Breast epithelium (tissue), 4 donors: ENCODE measurements at regions not wholly inside any gene's neighbourhood (a gene's known extent, or its start where the extent isn't known, plus 50 kb on each side); places are given as distances from the start of the nearest gene placed in this dataset.

Source experiments
- DNase-seq, 2 donors: peaks; one replicate each; pipeline ENCODE4 v3.0.0-alpha.2; 2019; ENCODE audit warnings: low spot score in 2 of 2
- H3K27ac ChIP-seq, 2 donors: fragments of 200-600 bp; sonication (generic) in 1 of 2; one replicate each; pipeline ENCODE4 v1.5.1; 2016 to 2019; ENCODE audit warnings: mild to moderate bottlenecking in 1 of 2
- H3K27me3 ChIP-seq, 2 donors: fragments of 200-600 bp; sonication (generic) in 1 of 2; one replicate each; pipeline versions ENCODE4 v1.5.1 to v1.6.0; 2017 to 2019; ENCODE audit warnings: control low read depth in 1 of 2, mild to moderate bottlenecking in 1 of 2
- H3K36me3 ChIP-seq: fragments of 200-600 bp; one replicate; pipeline ENCODE4 v1.5.1; 2019
- H3K4me1 ChIP-seq, 2 donors: fragments of 200-600 bp; sonication (generic); one replicate each; pipeline ENCODE4 v1.5.1; 2016 to 2019; ENCODE audit warnings: control low read depth in 1 of 2
- H3K4me3 ChIP-seq, 3 donors: fragments of 200-600 bp; sonication (generic); 1 replicate in 2 of 3; 2 replicates in 1 of 3; pipeline ENCODE4 v1.5.1; 2016 to 2019; ENCODE audit warnings: mild to moderate bottlenecking in 3 of 3, moderate library complexity in 2 of 3
- H3K9me3 ChIP-seq, 2 donors: fragments of 200-600 bp; sonication (generic) in 1 of 2; one replicate each; pipeline ENCODE4 v1.5.1; 2016 to 2019; ENCODE audit warnings: control low read depth in 1 of 2
- CTCF ChIP-seq, 3 donors: fragments of 450-650 bp; IDR thresholded peaks; one replicate each; pipeline ENCODE4 v1.5.1; 2016 to 2017; ENCODE audit warnings: antibody characterized with exemption in 3 of 3, mild to moderate bottlenecking in 3 of 3, moderate library complexity in 3 of 3
- POLR2A ChIP-seq: fragments of 450-650 bp; IDR thresholded peaks from one replicate; pipeline ENCODE4 v1.6.1; 2016; ENCODE audit warnings: antibody characterized with exemption, mild to moderate bottlenecking, moderate library complexity
- POLR2AphosphoS5 ChIP-seq, 3 donors: sonication (generic); formaldehyde crosslinking; IDR thresholded peaks; one replicate each; pipeline ENCODE4 v1.6.1; 2017; ENCODE audit warnings: antibody characterized with exemption in 3 of 3
- intact Hi-C: fragments of 100-400 bp; cut with DNase I; formaldehyde crosslinking; loops from one replicate; pipeline ENCODE4 v1.15.1; 2023; ENCODE audit warnings: low total_unique reads

DNA sequence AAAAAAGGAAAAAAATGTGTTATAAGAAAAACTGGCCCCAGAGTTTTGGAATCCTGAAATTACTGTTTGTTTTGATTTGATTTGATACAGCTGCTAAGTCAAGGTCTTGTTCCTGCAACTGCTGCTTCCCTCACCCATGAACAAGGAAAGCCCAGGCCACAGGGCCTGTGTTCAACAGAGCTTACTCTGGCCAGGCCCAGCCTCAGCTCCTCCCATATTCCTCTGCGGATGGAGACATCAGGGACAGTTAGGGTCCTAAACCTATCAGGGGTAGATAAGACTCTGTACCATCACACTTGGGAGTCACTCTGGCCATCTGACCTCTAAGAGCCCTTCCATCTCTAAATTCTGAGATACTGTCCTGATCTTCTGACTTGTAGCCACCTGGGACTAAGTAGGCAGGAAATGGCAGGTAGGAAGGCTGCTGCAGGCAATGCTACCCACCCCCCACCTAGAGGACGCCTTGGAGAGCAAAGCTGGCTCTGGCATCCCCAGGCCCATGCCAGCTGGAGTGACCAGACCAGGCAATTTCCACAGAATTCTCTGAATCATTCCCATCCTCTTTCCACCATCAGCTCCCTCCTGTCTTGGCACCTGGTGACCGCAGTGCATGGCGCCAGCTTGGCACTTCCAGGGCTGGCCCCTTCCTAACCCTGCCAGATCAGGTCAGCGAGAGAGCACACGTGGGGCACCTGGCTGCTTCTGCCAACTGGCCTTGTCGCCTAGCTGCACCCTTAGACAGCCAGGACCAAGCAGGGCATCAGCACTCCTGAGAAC is 58.0 kb upstream of the TMEM33 start:
- Histone ChIP-seq H3K36me3 (no peaks in the 10 kb centered on the region), H3K4me1 (peaks cover 0 to 12% of the 10 kb centered on the region in 2 donors), H3K27ac (no peak overlapping the region), H3K4me3 (no peak overlapping the region), H3K9me3 (no peaks in the 10 kb centered on the region), H3K27me3 (peaks cover 0 to 86% of the 10 kb centered on the region in 2 donors)
- DNase-seq, result no peak
- TF ChIP-seq POLR2AphosphoS5 (IDR thresholded peaks at IDR 0.05) (no peak), POLR2A (no peak), CTCF (IDR thresholded peaks at IDR 0.05) (no peak)
- intact Hi-C loops, result no loop called here

GRCh38 chr4:41874873-41875272 is 60.4 kb upstream of the TMEM33 start:
- Histone ChIP-seq H3K4me3 (no peak overlapping the region), H3K4me1 (no peaks in the 10 kb centered on the region), H3K9me3 (no peaks in the 10 kb centered on the region), H3K36me3 (no peaks in the 10 kb centered on the region), H3K27ac (no peak overlapping the region), H3K27me3 (peaks cover 0 to 81% of the 10 kb centered on the region in 2 donors)
- no peak for TF ChIP-seq CTCF (IDR thresholded peaks at IDR 0.05)
- TF ChIP-seq POLR2A, result no peak
- no peak for TF ChIP-seq POLR2AphosphoS5 (IDR thresholded peaks at IDR 0.05)
- intact Hi-C loops, result no loop called here
- DNase-seq, result no peak

GRCh38 chr4:41874398-41874797 is 60.8 kb upstream of the TMEM33 start:
- no peak for TF ChIP-seq CTCF (IDR thresholded peaks at IDR 0.05)
- no peak for TF ChIP-seq POLR2AphosphoS5 (IDR thresholded peaks at IDR 0.05)
- TF ChIP-seq POLR2A, result no peak
- Histone ChIP-seq H3K9me3 (no peaks in the 10 kb centered on the region), H3K4me1 (no peaks in the 10 kb centered on the region), H3K36me3 (no peaks in the 10 kb centered on the region), H3K4me3 (no peak overlapping the region), H3K27ac (no peak overlapping the region), H3K27me3 (peaks cover 0 to 76% of the 10 kb centered on the region in 2 donors)
- no peak for DNase-seq
- intact Hi-C loops, result no loop called here

GRCh38 chr4:41873380-41874295 is 61.6 kb upstream of the TMEM33 start:
- H3K4me1 ChIP-seq, result no peaks in the 10 kb centered on the region
- peak overlapping the region in 1 of 3 donors; percentile 22 for H3K4me3 ChIP-seq
- H3K9me3 ChIP-seq, result no peaks in the 10 kb centered on the region
- H3K27ac ChIP-seq, result no peak overlapping the region
- intact Hi-C loops, result no loop called here
- peaks cover 0 to 68% of the 10 kb centered on the region in 2 donors for H3K27me3 ChIP-seq
- no peak for TF ChIP-seq POLR2AphosphoS5 (IDR thresholded peaks at IDR 0.05)
- TF ChIP-seq CTCF (IDR thresholded peaks at IDR 0.05), result no peak
- no peak for TF ChIP-seq POLR2A
- no peak for DNase-seq
- H3K36me3 ChIP-seq, result no peaks in the 10 kb centered on the region

GRCh38 chr4:41870035-41870434 is 65.2 kb upstream of the TMEM33 start:
- Histone ChIP-seq H3K4me3 (no peak overlapping the region), H3K27ac (no peak overlapping the region), H3K36me3 (no peaks in the 10 kb centered on the region), H3K9me3 (no peaks in the 10 kb centered on the region), H3K4me1 (no peaks in the 10 kb centered on the region), H3K27me3 (peaks cover 0 to 66% of the 10 kb centered on the region in 2 donors)
- TF ChIP-seq POLR2AphosphoS5 (IDR thresholded peaks at IDR 0.05) (no peak), CTCF (IDR thresholded peaks at IDR 0.05) (no peak), POLR2A (no peak)
- no peak for DNase-seq
- intact Hi-C loops, result no loop called here
